Upper lobe of right lung (tissue), 1 donor: ENCODE measurements at regions not wholly inside any gene's neighbourhood (a gene's known extent, or its start where the extent isn't known, plus 50 kb on each side); places are given as distances from the start of the nearest gene placed in this dataset.

Experiments used
- ATAC-seq: fragments of 200-7000 bp; cut with Tn5 transposase; one replicate; pipeline ENCODE4 v1.9.1; 2020; ENCODE audit warnings: mild to moderate bottlenecking, moderate library complexity
- DNase-seq: peaks from one replicate; pipeline ENCODE4 v3.0.0-alpha.2; 2020
- H3K27ac ChIP-seq: fragments of 200-600 bp; one replicate; pipeline ENCODE4 v1.8.0; 2022
- H3K27me3 ChIP-seq: fragments of 200-600 bp; one replicate; pipeline ENCODE4 v1.8.0; 2022; ENCODE audit warnings: mild to moderate bottlenecking
- H3K36me3 ChIP-seq: fragments of 200-600 bp; one replicate; pipeline ENCODE4 v1.8.0; 2022
- H3K4me1 ChIP-seq: fragments of 200-600 bp; one replicate; pipeline ENCODE4 v1.8.0; 2022
- H3K4me3 ChIP-seq: fragments of 200-600 bp; one replicate; pipeline ENCODE4 v1.8.0; 2022; ENCODE audit warnings: mild to moderate bottlenecking
- H3K9me3 ChIP-seq: fragments of 200-600 bp; one replicate; pipeline ENCODE4 v1.8.0; 2022
- CTCF ChIP-seq: fragments of 200-600 bp; IDR thresholded peaks from one replicate; pipeline ENCODE4 v1.8.0; 2022; ENCODE audit warnings: antibody characterized with exemption
- intact Hi-C: fragments of 100-400 bp; cut with DNase I; formaldehyde crosslinking; loops from one replicate; pipeline ENCODE4 v1.11.0; 2022
- donor health status: DM: no; HTN: yes; CAD: no; lungs with severe emphysema.

- TF ChIP-seq CTCF = no peak
- Histone ChIP-seq H3K27me3 (no peaks in the 10 kb centered on the region), H3K36me3 (no peaks in the 10 kb centered on the region), H3K9me3 (no peaks in the 10 kb centered on the region), H3K27ac (no peak overlapping the region), H3K4me3 (no peak overlapping the region), H3K4me1 (no peaks in the 10 kb centered on the region)
- DNase-seq (no peak), ATAC-seq (peak; percentile 32)
- intact Hi-C loops = no loop called here
Measured at GRCh38 chr7:84446991-84447480, 252.4 kb upstream of the SEMA3A start.

DNA sequence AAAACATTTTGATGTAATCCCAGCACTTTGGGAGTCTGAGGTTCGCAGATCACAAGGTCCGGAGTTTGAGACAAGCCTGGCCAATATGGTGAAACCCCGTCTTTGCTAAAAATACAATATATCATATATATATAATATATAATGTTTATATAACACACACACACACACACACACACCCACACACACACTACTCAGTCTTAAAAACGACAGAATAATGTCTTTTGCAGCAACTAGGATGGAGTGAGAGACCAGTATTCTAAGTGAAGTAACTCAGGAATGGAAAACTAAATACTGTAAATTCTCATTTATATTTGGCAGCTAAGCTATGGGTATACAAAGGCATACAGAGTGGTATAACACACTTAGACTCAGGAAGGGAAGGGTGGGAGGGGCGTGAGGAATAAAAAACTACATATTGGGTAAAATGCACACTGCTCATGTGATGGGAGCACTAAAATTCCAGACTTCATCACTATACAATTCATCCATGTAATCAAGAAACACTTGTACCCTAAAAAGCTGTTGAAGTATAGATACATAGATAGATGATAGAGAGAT, 231.2 kb upstream of the SEMA3A start:
- Histone ChIP-seq H3K4me3 (no peak overlapping the region), H3K4me1 (no peaks in the 10 kb centered on the region), H3K27ac (no peak overlapping the region), H3K9me3 (no peaks in the 10 kb centered on the region), H3K27me3 (no peaks in the 10 kb centered on the region), H3K36me3 (no peaks in the 10 kb centered on the region)
- intact Hi-C loops = no loop called here
- ATAC-seq = no peak
- TF ChIP-seq CTCF = no peak
- no peak for DNase-seq

- no peak for TF ChIP-seq CTCF
- intact Hi-C loops = no loop called here
- Histone ChIP-seq H3K27ac (no peak overlapping the region), H3K36me3 (no peaks in the 10 kb centered on the region), H3K4me3 (no peak overlapping the region), H3K4me1 (no peaks in the 10 kb centered on the region), H3K9me3 (no peaks in the 10 kb centered on the region), H3K27me3 (no peaks in the 10 kb centered on the region)
- ATAC-seq (no peak), DNase-seq (no peak)
Measured at GRCh38 chr7:84422790-84423189, 228.2 kb upstream of the SEMA3A start.

DNA sequence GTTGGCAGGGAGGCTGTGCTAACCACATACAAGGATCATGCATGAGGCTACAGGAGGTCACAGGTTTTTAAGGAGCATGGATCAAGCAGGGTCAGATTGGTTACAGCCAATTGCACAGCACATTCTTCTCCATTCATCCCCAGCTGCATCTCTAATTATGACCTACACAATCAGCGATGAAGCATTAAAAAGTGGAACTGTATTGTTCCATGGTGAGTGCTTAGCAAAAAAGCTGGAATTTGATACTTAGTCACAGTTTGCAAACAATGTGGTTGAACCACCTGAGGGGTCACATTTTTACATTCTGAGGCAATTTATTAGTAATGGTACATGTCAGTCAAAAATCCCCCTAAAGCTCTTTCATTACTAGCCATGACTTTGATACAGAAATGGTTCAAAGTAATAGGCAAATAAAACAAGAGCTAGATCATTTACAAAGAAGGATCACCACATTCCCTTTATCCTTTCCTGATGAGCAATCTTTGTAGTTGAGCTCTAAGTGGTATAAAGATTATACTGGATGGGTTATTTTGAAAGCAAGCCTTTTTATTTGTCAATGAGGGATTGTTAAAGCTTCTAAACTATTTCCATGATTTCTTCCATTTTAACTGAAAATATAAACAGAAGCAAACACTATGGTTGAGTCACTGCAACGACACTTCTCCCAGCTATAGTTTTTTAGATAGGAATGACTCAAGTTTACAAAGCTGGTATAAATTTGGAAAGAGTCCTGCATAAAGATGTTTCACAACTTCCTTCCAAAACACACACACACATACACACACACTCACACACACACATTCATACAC, 217.8 kb upstream of the SEMA3A start:
- H3K36me3 ChIP-seq = no peaks in the 10 kb centered on the region
- no peak for TF ChIP-seq CTCF
- no peak overlapping the region for H3K4me3 ChIP-seq
- intact Hi-C loops = no loop called here
- H3K27ac ChIP-seq = no peak overlapping the region
- no peaks in the 10 kb centered on the region for H3K27me3 ChIP-seq
- H3K9me3 ChIP-seq = no peaks in the 10 kb centered on the region
- ATAC-seq (no peak), DNase-seq (no peak)
- no peaks in the 10 kb centered on the region for H3K4me1 ChIP-seq

DNA sequence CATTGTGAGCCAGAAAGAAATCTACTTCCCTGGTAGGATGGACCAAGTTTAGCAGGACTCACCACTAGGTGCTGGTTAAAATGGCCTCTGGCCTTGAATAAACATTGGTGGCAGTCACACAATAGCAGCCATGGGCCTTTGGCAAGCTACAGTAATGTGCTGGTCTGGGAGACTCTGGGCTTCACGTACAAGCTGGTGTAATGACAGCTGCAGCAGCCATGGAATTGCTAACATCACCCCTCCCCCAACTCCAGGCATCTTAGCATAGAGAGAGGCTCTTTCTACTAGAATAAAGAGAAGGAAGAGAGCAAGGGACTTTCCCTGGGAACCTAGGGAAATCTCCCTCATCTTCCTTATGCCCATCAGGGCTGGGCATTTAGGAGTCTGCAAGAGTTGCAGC, 205.1 kb upstream of the SEMA3A start:
- Histone ChIP-seq H3K27me3 (no peaks in the 10 kb centered on the region), H3K9me3 (no peaks in the 10 kb centered on the region), H3K4me1 (no peaks in the 10 kb centered on the region), H3K27ac (no peak overlapping the region), H3K36me3 (no peaks in the 10 kb centered on the region), H3K4me3 (no peak overlapping the region)
- intact Hi-C loops = no loop called here
- DNase-seq (no peak), ATAC-seq (no peak)
- no peak for TF ChIP-seq CTCF
